SK-N-MC (cell line): ENCODE measurements at regions not wholly inside any gene's neighbourhood (a gene's known extent, or its start where the extent isn't known, plus 50 kb on each side); places are given as distances from the start of the nearest gene placed in this dataset.

Experiments used
- EZH2 ChIP-seq: fragments of 200-600 bp; sonication (generic); IDR thresholded peaks from one replicate; pipeline ENCODE4 v1.6.1; 2017; ENCODE audit warnings: antibody characterized with exemption
- FOXP2 ChIP-seq: optimal IDR thresholded peaks from 2 replicates; pipeline ENCODE3; 2011; ENCODE audit warnings: mild to moderate bottlenecking, moderate library complexity; ENCODE audit not compliant: insufficient read depth; ENCODE audit errors: extremely low read length, control extremely low read depth
- POLR2AphosphoS5 ChIP-seq: IDR thresholded peaks from 2 replicates; pipeline ENCODE4 v1.6.1; 2012; ENCODE audit warnings: mild to moderate bottlenecking, low read depth, low read length, borderline replicate concordance

GRCh38 chr1:69163241-69163640 lies 404.5 kb upstream of the LRRC7 start:
- TF ChIP-seq FOXP2: no peak
- no peak for TF ChIP-seq EZH2
- TF ChIP-seq POLR2AphosphoS5: no peak
